Activated T-cell treated with anti-CD3 and anti-CD28 coated beads, Interleukin-2, amount 50 U/mL, for 72 hours (primary cell): ENCODE measurements at regions not wholly inside any gene's neighbourhood (a gene's known extent, or its start where the extent isn't known, plus 50 kb on each side); places are given as distances from the start of the nearest gene placed in this dataset.

ENCODE experiments used
- ATAC-seq, 2 donors: fragments of 150-1000 bp; cut with Tn5 transposase; replicated peaks in 1 of 2; 2 replicates each; pipeline ENCODE4 v1.10.0; 2021; ENCODE audit warnings: moderate library complexity in 2 of 2, mild to moderate bottlenecking in 1 of 2
- DNase-seq, 2 donors: peaks; one replicate each; pipeline ENCODE4 v3.0.0; 2021 to 2022; ENCODE audit warnings: mixed read lengths in 1 of 2
- H3K27ac Mint-ChIP-seq: one replicate; pipeline ENCODE4 v1.8.0; 2022; ENCODE audit warnings: mild to moderate bottlenecking, moderate library complexity, mixed read lengths
- H3K27me3 Mint-ChIP-seq: one replicate; pipeline ENCODE4 v1.8.0; 2022; ENCODE audit warnings: low read depth, mixed read lengths
- H3K36me3 Mint-ChIP-seq, 2 donors: one replicate each; pipeline ENCODE4 v1.8.0; 2022; ENCODE audit warnings: mixed read lengths in 2 of 2, mild to moderate bottlenecking in 1 of 2; ENCODE audit not compliant: insufficient read depth in 2 of 2
- H3K4me1 Mint-ChIP-seq: one replicate; pipeline ENCODE4 v1.8.0; 2022; ENCODE audit warnings: low read depth, mixed read lengths
- H3K4me3 Mint-ChIP-seq, 2 donors: one replicate each; pipeline ENCODE4 v1.8.0; 2022; ENCODE audit warnings: mild to moderate bottlenecking in 2 of 2, mixed read lengths in 2 of 2, moderate library complexity in 2 of 2
- H3K9me3 Mint-ChIP-seq, 2 donors: one replicate each; pipeline ENCODE4 v1.8.0; 2022; ENCODE audit warnings: mixed read lengths in 2 of 2

GRCh38 chr17:70882504-70882903, 713.2 kb downstream of the KCNJ2 start:
- DNase-seq (no peak), ATAC-seq (no peak)
- no peaks in the 10 kb centered on the region for H3K4me1 Mint-ChIP-seq
- peaks cover 0 to 3% of the 10 kb centered on the region in 2 donors for H3K36me3 Mint-ChIP-seq
- no peaks in the 10 kb centered on the region for H3K27me3 Mint-ChIP-seq
- no peak overlapping the region for H3K27ac Mint-ChIP-seq
- peaks cover 3 to 10% of the 10 kb centered on the region in 2 donors for H3K9me3 Mint-ChIP-seq
- H3K4me3 Mint-ChIP-seq, result no peak overlapping the region

- Mint-ChIP-seq H3K4me3 (no peak overlapping the region), H3K4me1 (no peaks in the 10 kb centered on the region), H3K9me3 (peaks cover 1 to 10% of the 10 kb centered on the region in 2 donors), H3K27me3 (no peaks in the 10 kb centered on the region), H3K36me3 (peaks cover 0 to 3% of the 10 kb centered on the region in 2 donors), H3K27ac (no peak overlapping the region)
- ATAC-seq, result no peak
- no peak for DNase-seq
Measured at GRCh38 chr17:70886648-70887047, 717.3 kb downstream of the KCNJ2 start.

- Mint-ChIP-seq H3K4me1 (no peaks in the 10 kb centered on the region), H3K4me3 (no peak overlapping the region), H3K27me3 (no peaks in the 10 kb centered on the region), H3K27ac (no peak overlapping the region), H3K36me3 (peaks cover 0 to 1% of the 10 kb centered on the region in 2 donors), H3K9me3 (peaks cover 0 to 3% of the 10 kb centered on the region in 2 donors)
- ATAC-seq, result no peak
- DNase-seq, result no peak
Measured at GRCh38 chr17:70888324-70888723, 719.0 kb downstream of the KCNJ2 start.

GRCh38 chr17:70891306-70891705, 722.0 kb downstream of the KCNJ2 start:
- no peaks in the 10 kb centered on the region for H3K27me3 Mint-ChIP-seq
- ATAC-seq, result no peak

GRCh38 chr17:70892527-70892926, 723.2 kb downstream of the KCNJ2 start:
- no peaks in the 10 kb centered on the region for H3K27me3 Mint-ChIP-seq
- ATAC-seq (no peak), DNase-seq (no peak)
- no peak overlapping the region for H3K27ac Mint-ChIP-seq
- H3K4me3 Mint-ChIP-seq, result no peak overlapping the region
- no peaks in the 10 kb centered on the region for H3K4me1 Mint-ChIP-seq
- H3K36me3 Mint-ChIP-seq, result peaks cover 0 to 2% of the 10 kb centered on the region in 2 donors
- H3K9me3 Mint-ChIP-seq, result no peaks in the 10 kb centered on the region

More at GRCh38 chr17:70891306-70891705, 722.0 kb downstream of the KCNJ2 start:
- H3K9me3 Mint-ChIP-seq, result no peaks in the 10 kb centered on the region
- no peak overlapping the region for H3K27ac Mint-ChIP-seq
- no peak for DNase-seq
- H3K36me3 Mint-ChIP-seq, result peaks cover 0 to 2% of the 10 kb centered on the region in 2 donors
- H3K4me1 Mint-ChIP-seq, result no peaks in the 10 kb centered on the region
- H3K4me3 Mint-ChIP-seq, result no peak overlapping the region

- Mint-ChIP-seq H3K27me3 (no peaks in the 10 kb centered on the region), H3K27ac (no peak overlapping the region), H3K9me3 (peaks cover 0 to 5% of the 10 kb centered on the region in 2 donors), H3K4me3 (no peak overlapping the region), H3K36me3 (peaks cover 1 to 2% of the 10 kb centered on the region in 2 donors), H3K4me1 (no peaks in the 10 kb centered on the region)
- no peak for ATAC-seq
- DNase-seq, result no peak
Measured at GRCh38 chr17:70896843-70897242, 727.5 kb downstream of the KCNJ2 start.

GRCh38 chr17:70897446-70897845, 728.1 kb downstream of the KCNJ2 start:
- no peak overlapping the region for H3K27ac Mint-ChIP-seq
- H3K9me3 Mint-ChIP-seq, result peaks cover 2 to 5% of the 10 kb centered on the region in 2 donors
- H3K4me1 Mint-ChIP-seq, result no peaks in the 10 kb centered on the region
- peaks cover 1 to 2% of the 10 kb centered on the region in 2 donors for H3K36me3 Mint-ChIP-seq
- no peaks in the 10 kb centered on the region for H3K27me3 Mint-ChIP-seq
- no peak for ATAC-seq
- H3K4me3 Mint-ChIP-seq, result no peak overlapping the region
- DNase-seq, result no peak

- Mint-ChIP-seq H3K36me3 (peaks cover 0 to 1% of the 10 kb centered on the region in 2 donors), H3K27ac (no peak overlapping the region), H3K4me1 (no peaks in the 10 kb centered on the region), H3K27me3 (no peaks in the 10 kb centered on the region), H3K9me3 (peaks cover 3 to 5% of the 10 kb centered on the region in 2 donors), H3K4me3 (no peak overlapping the region)
- ATAC-seq (no peak), DNase-seq (no peak)
Measured at GRCh38 chr17:70901870-70902269, 732.5 kb downstream of the KCNJ2 start.

- Mint-ChIP-seq H3K4me1 (no peaks in the 10 kb centered on the region), H3K9me3 (peaks cover 3 to 4% of the 10 kb centered on the region in 2 donors), H3K36me3 (no peaks in the 10 kb centered on the region), H3K27ac (no peak overlapping the region), H3K27me3 (no peaks in the 10 kb centered on the region), H3K4me3 (no peak overlapping the region)
- ATAC-seq (no peak), DNase-seq (no peak)
Measured at GRCh38 chr17:70905796-70906195, 736.5 kb downstream of the KCNJ2 start.

GRCh38 chr17:70906808-70907207, 737.5 kb downstream of the KCNJ2 start:
- Mint-ChIP-seq H3K4me1 (no peaks in the 10 kb centered on the region), H3K36me3 (no peaks in the 10 kb centered on the region), H3K27ac (no peak overlapping the region), H3K4me3 (no peak overlapping the region), H3K27me3 (no peaks in the 10 kb centered on the region), H3K9me3 (peaks cover 1 to 4% of the 10 kb centered on the region in 2 donors)
- no peak for ATAC-seq
- no peak for DNase-seq

GRCh38 chr17:70912716-70913485, 743.6 kb downstream of the KCNJ2 start:
- H3K4me1 Mint-ChIP-seq, result no peaks in the 10 kb centered on the region
- H3K27ac Mint-ChIP-seq, result no peak overlapping the region
- H3K4me3 Mint-ChIP-seq, result no peak overlapping the region
- peaks cover 8 to 10% of the 10 kb centered on the region in 2 donors for H3K9me3 Mint-ChIP-seq
- no peak for DNase-seq
- ATAC-seq, result no peak
- no peaks in the 10 kb centered on the region for H3K27me3 Mint-ChIP-seq
- peaks cover 0 to 1% of the 10 kb centered on the region in 2 donors for H3K36me3 Mint-ChIP-seq

- peaks cover 11 to 13% of the 10 kb centered on the region in 2 donors for H3K9me3 Mint-ChIP-seq
- no peak overlapping the region for H3K27ac Mint-ChIP-seq
- ATAC-seq, result no peak
- H3K27me3 Mint-ChIP-seq, result no peaks in the 10 kb centered on the region
- peaks cover 0 to 1% of the 10 kb centered on the region in 2 donors for H3K36me3 Mint-ChIP-seq
- H3K4me3 Mint-ChIP-seq, result no peak overlapping the region
- DNase-seq, result no peak
- H3K4me1 Mint-ChIP-seq, result no peaks in the 10 kb centered on the region
Measured at GRCh38 chr17:70916469-70916868, 747.1 kb downstream of the KCNJ2 start.

GRCh38 chr17:70919241-70919640, 749.9 kb downstream of the KCNJ2 start:
- H3K9me3 Mint-ChIP-seq, result peaks cover 12 to 13% of the 10 kb centered on the region in 2 donors
- no peaks in the 10 kb centered on the region for H3K27me3 Mint-ChIP-seq
- H3K27ac Mint-ChIP-seq, result no peak overlapping the region
- H3K4me1 Mint-ChIP-seq, result no peaks in the 10 kb centered on the region
- DNase-seq (no peak), ATAC-seq (no peak)
- H3K36me3 Mint-ChIP-seq, result peaks cover 0 to 1% of the 10 kb centered on the region in 2 donors
- no peak overlapping the region for H3K4me3 Mint-ChIP-seq

- ATAC-seq (no peak), DNase-seq (no peak)
- Mint-ChIP-seq H3K4me3 (no peak overlapping the region), H3K27ac (no peak overlapping the region), H3K9me3 (peaks cover 12% of the 10 kb centered on the region in 2 donors), H3K36me3 (peaks cover 0 to 1% of the 10 kb centered on the region in 2 donors), H3K27me3 (no peaks in the 10 kb centered on the region), H3K4me1 (no peaks in the 10 kb centered on the region)
Measured at GRCh38 chr17:70920416-70920815, 751.1 kb downstream of the KCNJ2 start.
